HepG2 (cell line): ENCODE measurements at regions not wholly inside any gene's neighbourhood (a gene's known extent, or its start where the extent isn't known, plus 50 kb on each side); places are given as distances from the start of the nearest gene placed in this dataset.

Experiments
- ASH2L ChIP-seq: fragments of 300-600, 200-600 bp; sonication (generic); IDR thresholded peaks from 2 replicates; pipeline ENCODE4 v1.7.0; 2017; ENCODE audit warnings: low read depth, mild to moderate bottlenecking, moderate library complexity, mixed read lengths, low read length; ENCODE audit not compliant: insufficient read length
- ATM ChIP-seq: fragments of 450-650 bp; IDR thresholded peaks from 2 replicates; pipeline ENCODE4 v1.7.1; 2017; ENCODE audit warnings: mild to moderate bottlenecking, borderline replicate concordance
- CREM ChIP-seq, 2 experiments: sonication (generic) in 1 of 2; formaldehyde crosslinking in 1 of 2; IDR thresholded peaks; 2 replicates each; pipeline versions ENCODE4 v1.4.0 to v1.6.1; 2016 to 2020; ENCODE audit warnings: antibody characterized with exemption in 1 of 2, mild to moderate bottlenecking in 1 of 2, missing genetic modification reagents in 1 of 2
- GATA4 ChIP-seq: sonication (generic); IDR thresholded peaks from 2 replicates; pipeline ENCODE4 v1.6.1; 2016; ENCODE audit warnings: antibody characterized with exemption, low read depth, borderline replicate concordance
- NFIC ChIP-seq: IDR thresholded peaks from 2 replicates; pipeline ENCODE4 v1.6.1; 2012; ENCODE audit warnings: mild to moderate bottlenecking, low read length, inconsistent platforms
- SPEN ChIP-seq: sonication (generic); formaldehyde crosslinking; IDR thresholded peaks from 2 replicates; pipeline ENCODE4 v1.5.1; 2020; ENCODE audit warnings: low read depth, mild to moderate bottlenecking, missing genetic modification reagents
- SRSF4 ChIP-seq: fragments of 200-400 bp; formaldehyde crosslinking; IDR thresholded peaks from one replicate; pipeline ENCODE4 v1.6.1; 2018; ENCODE audit warnings: mild to moderate bottlenecking, low read depth, low read length, moderate library complexity; ENCODE audit not compliant: poor library complexity, severe bottlenecking
- ZNF414 ChIP-seq: sonication (generic); formaldehyde crosslinking; IDR thresholded peaks from 2 replicates; pipeline ENCODE4 v1.5.0; 2020; ENCODE audit warnings: missing genetic modification reagents
- ZNF512B ChIP-seq: sonication (generic); formaldehyde crosslinking; IDR thresholded peaks from 2 replicates; pipeline ENCODE4 v1.5.1; 2020; ENCODE audit warnings: missing genetic modification reagents, mild to moderate bottlenecking, borderline replicate concordance

GRCh38 chr1:147084273-147085096 lies 87.8 kb downstream of the PRKAB2 start (continued):
- TF ChIP-seq CREM (IDR thresholded peaks at IDR 0.05), result peak; percentile 59
- no peak for TF ChIP-seq CREM (CRISPR knock-in tag; IDR thresholded peaks at IDR 0.05)
- TF ChIP-seq ASH2L, result peak; percentile 27
- no peak for TF ChIP-seq ATM
- no peak for TF ChIP-seq ZNF414 (CRISPR knock-in tag)
- TF ChIP-seq SRSF4, result no peak
- TF ChIP-seq SPEN (CRISPR knock-in tag), result peak; percentile 32; the same call in 1 of the 2 replicates
- TF ChIP-seq GATA4, result peak; percentile 85
- TF ChIP-seq ZNF512B, result no peak
- peak; percentile 53; the same call in 1 of the 2 replicates for TF ChIP-seq NFIC
